ENCODE measurements at regions not wholly inside any gene's neighbourhood (a gene's known extent, or its start where the extent isn't known, plus 50 kb on each side); places are given as distances from the start of the nearest gene placed in this dataset.
"Not testable (repeated sequence)": the region's sequence is repeated elsewhere in the genome, so short reads cannot be mapped to it uniquely, and the experiment has no call there.

DNA sequence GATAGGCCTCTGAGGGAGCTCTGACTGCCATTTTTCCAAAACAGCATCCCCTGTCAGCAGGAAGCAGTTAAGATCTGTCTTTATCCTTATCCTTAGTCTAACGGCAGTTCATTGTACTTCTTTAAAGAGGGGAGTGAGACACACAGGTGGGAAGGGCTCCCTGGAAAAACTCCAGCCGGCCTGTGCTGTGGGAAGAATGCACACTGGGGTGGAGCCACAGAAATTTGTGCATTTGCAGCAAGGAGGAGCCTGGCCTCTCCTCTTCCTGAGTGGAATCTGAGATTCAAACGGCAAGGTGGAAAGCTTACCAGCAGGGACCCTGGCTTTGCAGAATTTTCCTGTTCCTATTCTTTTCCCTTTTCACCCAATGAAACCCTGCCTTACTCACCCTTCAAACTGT is 1209.4 kb downstream of the ROBO2 start:
- Mint-ChIP-seq H3K9me3 (peaks cover 0 to 13% of the 10 kb centered on the region in 2 donors), H3K27me3 (no peaks in the 10 kb centered on the region), H3K4me1 (no peaks in the 10 kb centered on the region), H3K4me3 (no peak overlapping the region), H3K27ac (no peak overlapping the region)
- ATAC-seq (no peak), DNase-seq (no peak)

DNA sequence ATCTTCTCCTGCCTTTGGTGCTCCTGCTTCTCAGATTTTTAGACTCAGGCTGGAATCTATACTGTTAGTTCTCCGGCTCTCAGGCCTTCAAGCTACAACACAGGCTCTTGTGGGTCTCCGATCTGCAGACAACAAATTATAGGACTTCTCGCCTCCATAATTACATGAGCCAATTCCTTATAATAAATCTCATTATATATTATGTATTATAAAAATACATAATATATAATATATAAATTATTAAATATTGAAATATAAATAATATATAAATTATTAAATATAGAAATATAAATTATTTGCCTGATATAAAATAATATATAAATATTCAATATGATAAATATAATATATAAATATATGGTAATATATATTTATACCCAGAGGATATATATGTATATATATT is 1214.0 kb downstream of the ROBO2 start:
- no peak overlapping the region for H3K4me3 Mint-ChIP-seq
- H3K27me3 Mint-ChIP-seq: no peaks in the 10 kb centered on the region
- H3K27ac Mint-ChIP-seq: no peak overlapping the region
- ATAC-seq: no peak
- H3K4me1 Mint-ChIP-seq: no peaks in the 10 kb centered on the region
- DNase-seq: no peak
- H3K9me3 Mint-ChIP-seq: peaks cover 0 to 4% of the 10 kb centered on the region in 2 donors

- ATAC-seq (no peak), DNase-seq (no peak)
- Mint-ChIP-seq H3K27me3 (no peaks in the 10 kb centered on the region), H3K9me3 (peaks cover 2 to 8% of the 10 kb centered on the region in 2 donors), H3K27ac (no peak overlapping the region), H3K4me1 (no peaks in the 10 kb centered on the region), H3K4me3 (no peak overlapping the region)
Observed at GRCh38 chr3:78255403-78255802, 1215.5 kb downstream of the ROBO2 start.

- H3K4me3 Mint-ChIP-seq: no peak overlapping the region
- H3K4me1 Mint-ChIP-seq: no peaks in the 10 kb centered on the region
- no peaks in the 10 kb centered on the region for H3K27me3 Mint-ChIP-seq
- no peak overlapping the region for H3K27ac Mint-ChIP-seq
- ATAC-seq: no peak
- H3K9me3 Mint-ChIP-seq: peaks cover 8 to 12% of the 10 kb centered on the region in 2 donors
- no peak for DNase-seq
Observed at GRCh38 chr3:78256123-78256522, 1216.2 kb downstream of the ROBO2 start.

DNA sequence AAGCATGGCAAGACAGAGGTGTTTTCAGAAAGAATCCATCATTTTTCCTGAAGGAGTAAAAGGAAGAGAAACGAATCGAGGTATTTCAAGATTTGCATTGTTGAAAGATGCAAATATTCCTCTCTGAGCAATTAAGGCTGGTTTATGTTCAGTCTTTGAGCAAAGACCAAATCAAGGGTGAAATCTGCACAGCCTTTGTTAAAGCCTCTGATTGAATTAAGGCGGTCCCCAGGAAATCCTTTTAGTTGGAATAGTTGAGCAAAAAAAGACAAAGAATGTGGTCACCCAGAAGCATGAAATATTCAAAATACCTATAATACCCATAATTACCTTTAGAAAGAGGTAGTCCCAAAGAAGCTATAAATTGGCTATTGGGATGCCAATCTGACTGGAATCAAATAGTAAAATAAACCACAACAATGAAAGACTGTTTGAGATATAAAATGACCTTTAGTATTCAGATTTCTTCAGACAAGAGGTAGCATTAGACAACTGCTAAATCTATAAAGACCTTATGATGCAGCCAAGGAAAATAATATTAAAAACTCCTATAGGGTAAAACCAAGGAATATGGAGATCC is 1218.1 kb downstream of the ROBO2 start:
- no peak for ATAC-seq
- Mint-ChIP-seq H3K4me3 (no peak overlapping the region), H3K9me3 (peaks cover 8 to 19% of the 10 kb centered on the region in 2 donors), H3K4me1 (no peaks in the 10 kb centered on the region), H3K27ac (no peak overlapping the region), H3K27me3 (no peaks in the 10 kb centered on the region)
- no peak for DNase-seq

- DNase-seq (no peak), ATAC-seq (no peak)
- Mint-ChIP-seq H3K4me1 (no peaks in the 10 kb centered on the region), H3K4me3 (no peak overlapping the region), H3K27ac (no peak overlapping the region), H3K9me3 (peaks cover 8 to 19% of the 10 kb centered on the region in 2 donors), H3K27me3 (no peaks in the 10 kb centered on the region)
Observed at GRCh38 chr3:78258798-78259197, 1218.9 kb downstream of the ROBO2 start.

- Mint-ChIP-seq H3K4me3 (no peak overlapping the region), H3K27ac (no peak overlapping the region), H3K9me3 (peaks cover 8 to 30% of the 10 kb centered on the region in 2 donors), H3K27me3 (no peaks in the 10 kb centered on the region), H3K4me1 (no peaks in the 10 kb centered on the region)
- DNase-seq (no peak), ATAC-seq (no peak)
Observed at GRCh38 chr3:78260388-78260787, 1220.5 kb downstream of the ROBO2 start.

- H3K9me3 Mint-ChIP-seq: peaks cover 4 to 35% of the 10 kb centered on the region in 2 donors
Observed at GRCh38 chr3:78266550-78266949, 1226.7 kb downstream of the ROBO2 start.

DNA sequence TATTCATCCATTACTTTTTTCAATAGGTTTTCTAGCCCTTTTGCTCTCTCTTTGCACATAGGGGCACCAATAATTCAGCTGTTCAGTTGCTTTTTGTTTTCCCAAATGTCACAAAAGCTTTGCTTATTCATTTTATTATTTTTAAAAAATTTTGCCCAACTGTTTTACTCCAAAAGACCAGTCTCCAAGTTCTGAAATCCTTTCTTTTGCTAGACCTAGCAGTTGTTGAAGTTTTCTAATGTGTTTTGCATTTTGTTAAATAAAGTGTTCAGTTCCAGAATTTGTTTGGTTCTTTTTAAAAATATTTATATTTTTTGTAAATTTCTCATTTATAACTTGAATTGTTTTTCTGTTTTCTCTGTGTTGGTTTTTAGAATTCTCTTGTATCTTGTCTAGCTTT is 1227.3 kb downstream of the ROBO2 start:
- Mint-ChIP-seq H3K4me1 (no peaks in the 10 kb centered on the region), H3K27me3 (no peaks in the 10 kb centered on the region), H3K4me3 (no peak overlapping the region), H3K27ac (no peak overlapping the region), H3K9me3 (peaks cover 4 to 35% of the 10 kb centered on the region in 2 donors)
- ATAC-seq: no peak
- DNase-seq: no peak

More at GRCh38 chr3:78266550-78266949, 1226.7 kb downstream of the ROBO2 start:
- not testable (repeated sequence) for H3K4me1 Mint-ChIP-seq, DNase-seq, H3K4me3 Mint-ChIP-seq, H3K27me3 Mint-ChIP-seq, H3K27ac Mint-ChIP-seq, ATAC-seq

DNA sequence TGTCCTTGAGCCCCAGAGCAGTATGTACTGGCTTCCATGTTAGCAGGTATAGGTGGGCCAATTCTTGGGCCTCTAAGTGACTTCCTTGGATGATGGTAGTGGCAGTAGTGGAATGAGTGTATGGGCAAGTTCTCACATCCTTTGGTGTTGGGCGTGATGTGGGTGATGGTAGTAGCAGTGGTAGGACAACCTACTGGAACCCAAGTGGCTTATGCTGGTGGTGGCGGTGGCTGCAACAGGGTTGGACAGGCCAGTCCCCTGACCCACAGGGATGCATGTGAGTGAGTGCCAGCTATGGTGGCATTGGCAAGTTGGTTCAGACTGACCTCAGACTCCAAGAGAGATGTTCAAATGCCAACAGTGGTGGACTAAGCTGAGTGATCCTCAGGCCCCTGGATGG is 1228.2 kb downstream of the ROBO2 start:
- Mint-ChIP-seq H3K4me3 (no peak overlapping the region), H3K4me1 (no peaks in the 10 kb centered on the region), H3K27ac (no peak overlapping the region), H3K27me3 (no peaks in the 10 kb centered on the region), H3K9me3 (peaks cover 4 to 28% of the 10 kb centered on the region in 2 donors)
- ATAC-seq (no peak), DNase-seq (no peak)

DNA sequence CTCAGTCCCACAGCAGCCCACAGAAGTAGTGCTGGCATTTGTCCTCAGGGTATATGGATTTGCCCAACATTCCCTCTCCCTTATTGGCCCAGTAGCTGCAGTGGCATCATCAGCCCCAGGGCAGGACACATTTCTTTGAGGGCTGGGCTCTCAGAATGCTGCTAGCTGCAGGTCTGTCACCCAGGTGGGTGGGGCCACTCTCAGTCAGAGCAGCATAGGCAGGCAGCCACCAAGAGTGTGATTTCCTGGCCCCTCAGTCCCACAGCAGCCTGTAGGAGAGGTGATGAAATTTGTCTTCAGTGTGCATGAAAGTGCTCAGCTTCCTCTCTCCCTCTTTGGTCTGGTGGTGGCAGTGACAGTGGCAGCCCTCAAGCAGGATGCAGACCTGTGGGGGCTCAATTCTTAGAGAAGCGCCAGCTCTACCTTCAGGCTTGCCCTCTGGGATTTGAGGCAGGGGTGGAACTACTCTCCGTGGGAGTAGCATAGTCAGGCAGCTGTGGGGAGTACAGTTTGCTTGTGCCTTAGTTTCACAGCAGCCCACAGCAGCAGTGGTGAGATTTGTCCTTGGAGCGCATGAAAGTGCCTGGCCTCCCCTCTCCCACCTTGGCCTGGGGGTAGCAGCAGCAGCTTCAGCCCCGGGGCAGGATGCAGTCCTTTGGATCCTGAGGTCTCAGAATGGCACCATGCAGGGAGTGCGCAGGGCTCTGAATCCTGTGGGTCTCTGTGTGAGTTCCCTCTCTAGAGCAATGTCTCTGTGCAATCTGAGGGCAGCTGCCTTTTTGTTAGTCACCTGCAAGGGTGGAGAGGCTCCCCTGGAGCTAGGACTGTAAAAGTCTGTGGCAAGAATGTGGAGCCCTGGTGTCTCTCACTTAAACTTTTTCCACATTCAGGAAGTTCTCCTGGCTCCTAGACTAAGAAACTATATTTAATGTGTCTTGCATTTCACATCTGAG is 1229.1 kb downstream of the ROBO2 start:
- no peaks in the 10 kb centered on the region for H3K4me1 Mint-ChIP-seq

GRCh38 chr3:78273326-78273725 is 1233.4 kb downstream of the ROBO2 start:
- Mint-ChIP-seq H3K9me3 (peaks cover 0 to 3% of the 10 kb centered on the region in 2 donors), H3K27ac (no peak overlapping the region), H3K4me1 (no peaks in the 10 kb centered on the region), H3K4me3 (no peak overlapping the region), H3K27me3 (no peaks in the 10 kb centered on the region)
- ATAC-seq: no peak
- no peak for DNase-seq

More for the DNA sequence above, 1229.1 kb downstream of the ROBO2 start:
- ATAC-seq: no peak
- H3K27me3 Mint-ChIP-seq: no peaks in the 10 kb centered on the region
- no peak overlapping the region for H3K4me3 Mint-ChIP-seq
- no peak overlapping the region for H3K27ac Mint-ChIP-seq
- peaks cover 4 to 28% of the 10 kb centered on the region in 2 donors for H3K9me3 Mint-ChIP-seq
- no peak for DNase-seq

GRCh38 chr3:78274475-78275065 is 1234.7 kb downstream of the ROBO2 start:
- H3K9me3 Mint-ChIP-seq: peaks cover 0 to 11% of the 10 kb centered on the region in 2 donors
- H3K27ac Mint-ChIP-seq: no peak overlapping the region
- DNase-seq: no peak
- H3K27me3 Mint-ChIP-seq: no peaks in the 10 kb centered on the region
- no peak for ATAC-seq
- no peaks in the 10 kb centered on the region for H3K4me1 Mint-ChIP-seq
- H3K4me3 Mint-ChIP-seq: no peak overlapping the region

DNA sequence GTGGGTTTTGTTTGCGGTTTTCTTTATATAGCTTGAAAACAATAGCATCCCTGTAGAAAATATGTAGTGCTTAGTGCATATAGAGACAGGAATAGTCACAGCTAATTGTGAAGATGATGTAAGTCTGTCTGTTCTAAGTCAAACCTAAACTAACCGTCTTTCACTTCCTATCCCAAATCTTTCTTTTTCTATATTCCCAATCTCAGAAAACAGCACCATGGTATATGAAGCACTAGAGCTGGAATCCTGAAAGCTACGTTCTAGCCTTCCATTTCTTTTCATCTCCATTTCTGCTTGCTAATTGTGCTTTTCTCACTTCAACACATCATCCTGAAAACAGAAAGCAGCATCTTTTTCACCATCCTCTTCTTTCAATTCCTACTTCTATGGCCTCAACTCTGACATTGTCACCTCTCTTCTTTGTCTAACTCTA is 1235.5 kb downstream of the ROBO2 start:
- Mint-ChIP-seq H3K27me3 (no peaks in the 10 kb centered on the region), H3K27ac (no peak overlapping the region), H3K9me3 (peaks cover 0 to 11% of the 10 kb centered on the region in 2 donors), H3K4me3 (no peak overlapping the region), H3K4me1 (no peaks in the 10 kb centered on the region)
- no peak for ATAC-seq
- no peak for DNase-seq

- DNase-seq (no peak), ATAC-seq (no peak)
- H3K4me1 Mint-ChIP-seq: no peaks in the 10 kb centered on the region
- H3K27ac Mint-ChIP-seq: no peak overlapping the region
- H3K27me3 Mint-ChIP-seq: no peaks in the 10 kb centered on the region
- no peak overlapping the region for H3K4me3 Mint-ChIP-seq
- H3K9me3 Mint-ChIP-seq: peaks cover 3 to 12% of the 10 kb centered on the region in 2 donors
Observed at GRCh38 chr3:78277220-78277619, 1237.3 kb downstream of the ROBO2 start.

DNA sequence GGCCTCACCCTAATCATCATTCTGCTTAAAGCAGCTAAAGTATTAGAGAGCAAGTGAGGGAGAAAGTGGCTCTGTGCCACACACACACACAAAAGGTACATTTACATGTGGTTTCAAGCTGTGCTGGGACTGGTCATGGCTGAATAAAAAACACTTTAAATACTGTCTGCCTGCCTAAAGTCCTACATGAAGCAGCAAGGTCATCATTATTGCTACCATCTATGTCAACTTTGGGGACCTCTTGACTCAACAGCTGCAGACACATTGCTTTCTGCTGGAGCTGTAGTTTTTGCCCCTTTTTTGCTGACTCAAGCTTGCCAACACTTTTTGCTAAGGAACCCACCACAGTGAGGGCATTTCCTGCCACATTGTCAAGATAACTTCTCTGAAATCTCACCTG is 1237.9 kb downstream of the ROBO2 start:
- H3K4me1 Mint-ChIP-seq: no peaks in the 10 kb centered on the region
- no peak overlapping the region for H3K27ac Mint-ChIP-seq
- ATAC-seq (no peak), DNase-seq (no peak)
- H3K27me3 Mint-ChIP-seq: no peaks in the 10 kb centered on the region
- peaks cover 9 to 18% of the 10 kb centered on the region in 2 donors for H3K9me3 Mint-ChIP-seq
- no peak overlapping the region for H3K4me3 Mint-ChIP-seq
